ENCODE measurements at regions not wholly inside any gene's neighbourhood (a gene's known extent, or its start where the extent isn't known, plus 50 kb on each side); places are given as distances from the start of the nearest gene placed in this dataset.

DNA sequence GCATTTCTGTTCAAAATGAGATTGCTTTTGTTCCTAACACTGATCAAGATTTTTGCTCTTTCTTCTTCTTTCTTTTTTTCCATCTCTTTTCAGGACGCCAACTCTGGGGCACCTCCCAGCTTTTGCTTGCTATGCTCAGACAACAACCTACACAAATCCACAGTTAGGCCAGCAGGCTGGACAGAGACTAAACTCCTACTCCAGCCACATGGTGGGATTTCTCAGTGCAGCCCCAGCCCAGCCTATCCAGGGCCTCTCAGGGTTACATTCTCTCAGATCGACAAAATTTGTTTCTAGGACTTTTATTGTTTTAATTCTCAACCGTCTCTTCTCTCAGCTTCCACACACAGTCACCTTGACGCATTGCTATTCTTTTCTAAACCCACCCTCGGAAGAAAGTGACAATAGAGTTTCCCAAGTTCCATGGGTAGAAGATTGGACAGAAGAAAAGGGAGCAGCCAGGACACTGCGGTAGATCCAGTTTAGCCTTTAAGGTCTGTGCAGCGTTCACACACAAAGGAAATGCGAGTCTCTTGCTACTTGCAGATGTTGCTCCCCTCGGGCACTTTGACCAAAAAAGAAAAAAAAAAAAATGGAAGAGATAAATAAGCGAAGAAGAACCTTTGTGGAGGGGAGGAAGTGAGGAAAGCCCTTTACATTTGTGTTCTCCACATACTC lies 588.6 kb upstream of the GRAMD2B start:
- no peak for DNase-seq

DNA sequence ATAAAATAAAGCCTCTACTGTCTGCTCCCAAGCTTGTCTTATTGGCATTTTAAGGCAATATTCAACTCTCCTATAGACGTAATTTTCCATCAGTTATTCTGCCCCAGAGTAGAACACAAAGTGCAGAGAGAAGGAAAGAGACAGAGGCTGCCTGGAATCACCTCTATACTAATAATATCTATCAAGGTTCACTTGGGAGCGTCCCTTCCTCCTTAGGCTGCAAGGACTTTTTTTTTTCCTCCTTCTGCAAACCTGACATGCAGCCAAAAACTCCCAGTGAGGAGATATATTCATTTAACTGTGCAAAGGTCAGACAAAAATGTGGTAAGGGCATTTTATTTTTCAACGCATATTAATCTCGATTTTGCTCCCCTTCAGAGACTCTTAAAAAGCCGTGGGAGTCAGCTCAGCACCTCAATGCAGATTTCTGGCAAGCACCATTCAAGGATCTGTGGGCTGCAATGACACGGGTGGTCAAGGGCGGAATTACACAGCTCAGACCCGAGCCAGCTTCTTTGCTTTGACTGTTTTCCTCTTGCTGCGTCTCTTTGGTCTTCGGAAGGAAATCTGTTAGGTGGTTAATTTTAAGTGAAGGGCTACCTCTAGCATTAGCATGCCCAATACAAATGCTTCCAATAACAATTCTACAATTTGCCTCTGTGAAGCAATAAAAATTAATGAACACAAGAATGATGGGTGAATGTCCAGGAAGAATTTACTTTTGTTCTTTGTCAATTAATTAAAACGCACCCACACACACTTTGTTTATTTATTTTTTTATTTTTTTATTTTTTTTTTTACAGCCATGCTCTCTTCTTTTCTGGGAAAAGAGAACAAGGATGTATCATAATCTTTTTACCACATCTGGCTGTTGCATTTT lies 587.7 kb upstream of the GRAMD2B start:
- no peak for DNase-seq

DNA sequence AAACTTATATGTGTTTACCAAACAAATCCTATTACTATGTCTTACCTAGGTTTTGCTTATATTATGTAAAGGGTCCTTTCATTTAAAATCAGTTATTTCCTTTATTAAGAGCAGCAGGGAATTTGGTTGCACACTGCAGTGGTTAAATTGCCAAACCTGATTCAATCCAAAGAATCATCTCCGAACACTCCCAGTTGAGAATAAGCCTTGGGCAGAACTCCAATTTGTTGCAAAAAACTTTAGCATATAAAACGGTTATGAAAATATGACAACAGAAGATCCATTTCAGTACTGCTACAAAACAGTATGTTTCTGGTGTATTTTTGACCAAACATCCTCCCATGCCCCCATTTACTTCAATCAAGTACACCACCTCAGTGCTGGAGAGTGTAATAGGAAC lies 587.0 kb upstream of the GRAMD2B start:
- DNase-seq = no peak

DNA sequence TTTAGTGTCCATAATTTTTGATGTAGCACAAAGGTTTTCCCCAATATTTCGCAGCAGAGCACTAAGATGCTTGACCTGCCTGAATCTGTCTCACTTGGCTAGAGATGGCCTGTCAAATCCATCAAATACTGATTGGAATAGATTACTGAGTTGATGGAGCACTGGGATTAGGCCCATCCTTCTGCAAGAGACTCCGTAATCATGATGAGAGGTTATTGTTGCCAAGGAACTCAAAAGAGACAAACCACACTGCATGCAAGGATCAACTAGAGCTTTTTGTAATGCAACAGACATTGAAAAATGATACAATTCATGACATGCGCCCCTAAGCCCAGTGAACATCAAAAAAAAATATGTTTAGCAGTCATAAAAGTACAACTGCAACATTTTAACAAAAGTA lies 585.3 kb upstream of the GRAMD2B start:
- DNase-seq = no peak

DNA sequence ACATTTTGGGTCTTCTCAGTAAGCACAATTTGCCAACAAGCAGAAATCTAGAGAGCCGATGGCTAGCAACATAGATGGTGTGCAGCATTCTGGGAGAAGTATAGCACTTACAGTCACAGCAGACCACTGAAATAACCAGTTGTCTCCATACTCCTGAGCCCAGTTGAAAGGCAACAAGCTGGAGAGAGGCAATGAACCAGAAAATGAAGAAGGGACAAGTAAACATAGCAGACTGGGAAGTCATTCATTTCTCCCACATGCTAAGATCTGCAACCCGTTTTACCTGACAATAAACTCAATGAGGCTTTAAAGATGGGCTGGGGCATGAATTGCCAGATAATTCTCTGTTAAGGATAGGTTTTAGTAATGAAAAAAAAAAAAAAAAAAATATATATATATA lies 575.6 kb upstream of the GRAMD2B start:
- no peak for DNase-seq

DNA sequence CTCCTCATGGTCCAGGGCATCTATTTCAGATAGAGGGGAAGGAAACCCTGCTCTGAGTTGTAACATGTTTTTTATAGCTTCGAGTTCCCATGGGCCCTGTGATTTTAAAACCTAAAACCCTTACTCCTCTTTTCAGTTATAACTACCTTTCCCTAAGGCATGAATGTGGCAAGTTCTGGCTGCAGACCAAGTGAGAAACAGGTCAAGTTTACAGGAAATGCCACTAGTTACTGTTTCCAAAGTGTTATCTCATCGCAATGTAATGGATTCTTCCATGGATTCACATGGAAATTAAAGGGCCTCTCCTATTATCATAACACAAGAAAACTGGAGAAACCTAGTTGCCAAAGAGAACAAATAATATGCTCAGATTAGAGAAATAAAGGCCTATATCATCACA lies 574.5 kb upstream of the GRAMD2B start:
- no peak for DNase-seq

DNA sequence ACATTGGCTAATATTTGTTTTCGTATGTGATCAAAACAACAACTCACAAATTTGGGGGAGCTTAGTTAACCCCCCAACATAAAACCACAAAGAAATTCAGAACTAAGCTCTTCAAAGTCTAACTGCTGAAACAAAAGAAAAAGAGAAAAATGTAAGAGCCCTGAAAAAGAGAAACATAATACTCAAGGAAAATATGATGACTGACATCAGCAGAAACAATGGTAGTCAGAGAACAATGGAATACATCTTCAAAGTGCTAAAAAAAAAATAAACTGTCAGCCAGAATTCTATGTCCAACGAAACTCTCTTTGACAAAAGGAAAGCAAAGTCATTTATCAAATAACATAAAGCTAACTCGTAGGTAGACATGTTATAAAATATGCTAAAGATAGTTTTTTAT lies 566.3 kb upstream of the GRAMD2B start:
- DNase-seq = no peak

DNA sequence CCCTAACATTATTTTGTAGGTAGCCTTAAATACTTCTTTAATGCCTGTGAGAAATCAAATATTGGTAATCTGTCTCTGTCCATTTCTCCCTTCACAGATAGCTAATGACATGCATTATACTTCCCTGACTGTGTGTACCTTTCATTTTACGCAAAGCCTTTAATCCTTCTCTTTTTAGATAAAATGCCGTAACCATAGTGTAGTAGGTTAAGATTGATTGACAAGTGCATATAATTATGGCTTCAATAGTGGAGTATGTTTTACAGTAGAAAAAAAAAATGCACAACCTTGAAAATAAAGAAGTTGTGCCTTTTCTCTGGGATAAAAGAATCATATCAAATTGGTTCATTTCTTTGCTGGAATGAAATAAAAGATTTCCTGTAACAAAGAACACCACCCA lies 559.6 kb upstream of the GRAMD2B start:
- no peak for DNase-seq

DNA sequence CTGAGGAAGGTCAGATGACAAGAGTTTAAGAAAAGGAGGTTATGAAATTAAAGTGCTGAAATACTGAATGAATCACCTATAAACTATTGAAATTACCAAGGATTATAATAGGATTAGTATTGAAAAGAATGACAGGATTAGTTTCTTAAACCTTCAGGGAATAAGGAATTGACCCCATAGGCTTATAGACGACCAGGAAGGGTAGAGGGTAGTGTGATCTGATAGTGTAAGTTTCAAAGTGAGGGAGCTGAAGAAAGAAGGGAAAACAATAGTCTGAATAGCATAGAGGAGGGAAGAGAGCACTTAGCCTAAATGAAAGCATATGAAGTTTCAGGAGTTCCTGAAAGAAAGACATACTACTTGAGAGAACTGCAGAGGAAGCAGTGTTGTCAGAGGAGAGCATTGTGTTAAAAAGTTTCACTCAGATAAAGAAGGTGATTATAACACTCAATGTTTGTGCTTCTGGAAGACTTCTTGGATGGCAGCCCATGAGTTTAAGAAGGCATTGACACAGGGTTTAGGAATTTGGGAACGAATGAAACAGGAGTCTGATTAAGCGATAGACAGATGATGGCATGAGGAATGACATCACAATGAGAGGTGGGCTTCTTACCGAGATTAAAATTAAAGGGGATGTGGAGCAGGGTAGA lies 557.9 kb upstream of the GRAMD2B start:
- no peak for DNase-seq

DNA sequence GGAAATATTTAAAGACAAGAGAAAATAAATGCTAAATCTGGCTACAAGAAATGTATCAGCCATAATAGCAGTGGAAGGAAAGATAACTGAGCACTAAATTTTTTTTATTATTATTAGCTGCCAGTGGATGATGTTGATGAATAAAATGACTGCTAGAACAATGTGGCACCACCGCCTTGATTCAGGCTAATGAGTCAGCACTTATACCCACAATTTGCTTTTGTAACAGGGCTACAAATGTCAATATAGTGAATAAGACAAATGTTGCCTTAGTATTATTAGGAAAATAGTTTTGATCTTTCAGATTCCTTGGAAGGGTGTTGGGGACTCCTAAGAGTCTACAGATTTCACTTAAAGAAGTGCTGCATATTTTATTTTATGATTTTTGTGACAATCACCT lies 555.2 kb upstream of the GRAMD2B start:
- DNase-seq = no peak

DNA sequence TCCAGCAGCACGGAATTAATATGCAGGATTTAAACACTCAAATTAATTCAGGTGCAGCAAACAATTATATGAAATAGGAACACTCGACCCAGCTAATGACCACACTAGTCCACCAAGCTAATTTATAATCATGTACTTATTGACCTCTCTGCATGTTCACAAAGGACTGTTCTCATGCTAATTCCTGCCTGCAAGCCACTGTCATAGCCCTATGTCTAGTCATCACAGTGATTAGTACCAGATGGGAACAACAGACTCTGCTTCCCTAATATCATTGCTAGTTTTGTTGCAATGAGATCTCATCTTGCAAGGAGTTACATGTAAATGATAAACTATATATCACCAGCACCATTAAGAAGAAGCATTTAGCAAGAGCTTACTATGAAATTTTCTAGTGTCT lies 553.0 kb upstream of the GRAMD2B start:
- no peak for DNase-seq

DNA sequence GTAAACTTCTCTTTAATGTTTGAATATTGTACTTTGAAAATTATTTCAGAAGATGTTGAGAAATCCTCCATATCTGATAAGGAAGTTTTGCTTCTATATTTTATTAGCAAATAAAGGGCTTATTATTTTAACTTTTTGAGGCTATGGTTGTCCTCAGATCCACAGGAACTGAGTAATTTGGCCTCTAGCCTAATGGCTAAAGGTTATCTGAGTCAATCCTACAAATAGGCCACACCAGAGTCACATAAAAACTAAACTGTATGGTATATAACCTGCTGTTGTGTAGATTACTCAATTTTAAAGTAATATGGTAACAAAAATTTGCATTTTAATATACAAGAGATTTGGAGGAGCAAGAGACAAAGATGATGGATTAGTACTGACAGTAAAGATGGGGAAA lies 549.2 kb upstream of the GRAMD2B start:
- no peak for DNase-seq

DNA sequence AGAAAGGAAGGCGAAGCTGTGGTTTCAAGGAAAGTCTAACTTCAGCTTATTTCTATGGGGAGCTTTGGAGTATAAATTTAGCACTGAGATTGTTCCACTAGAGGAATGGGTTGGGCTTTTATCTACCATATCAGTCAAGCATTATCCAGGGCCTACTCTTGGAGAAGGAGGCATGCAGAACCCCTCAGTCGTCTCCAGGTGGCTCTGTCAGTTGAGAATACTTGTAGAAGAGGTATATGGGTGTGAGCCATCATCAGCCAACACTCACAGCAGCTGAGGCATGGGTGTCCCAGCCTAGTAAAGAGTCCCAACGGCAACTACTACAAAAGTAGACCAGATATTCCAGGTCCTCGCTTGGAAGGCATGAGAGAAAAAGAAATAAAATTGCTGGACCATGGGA lies 548.5 kb upstream of the GRAMD2B start:
- DNase-seq = no peak

DNA sequence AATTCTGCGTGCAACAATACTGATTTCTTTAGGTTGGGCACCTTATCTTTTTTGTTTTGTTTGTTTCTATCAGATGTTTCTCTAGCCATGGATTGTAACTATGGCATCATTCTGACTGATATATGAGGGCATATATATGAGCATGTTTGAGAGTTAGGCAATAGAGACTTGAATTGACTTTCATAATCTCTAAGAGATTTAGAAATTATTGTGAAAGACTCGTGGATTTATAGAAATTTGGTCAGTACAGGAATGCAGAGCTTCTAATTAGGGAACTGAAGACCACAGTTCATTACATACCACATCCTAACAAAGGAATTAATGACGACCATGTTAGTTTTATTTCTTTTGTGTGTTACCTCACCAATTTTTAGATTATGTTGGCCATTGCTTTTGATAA lies 546.0 kb upstream of the GRAMD2B start:
- DNase-seq = no peak

DNA sequence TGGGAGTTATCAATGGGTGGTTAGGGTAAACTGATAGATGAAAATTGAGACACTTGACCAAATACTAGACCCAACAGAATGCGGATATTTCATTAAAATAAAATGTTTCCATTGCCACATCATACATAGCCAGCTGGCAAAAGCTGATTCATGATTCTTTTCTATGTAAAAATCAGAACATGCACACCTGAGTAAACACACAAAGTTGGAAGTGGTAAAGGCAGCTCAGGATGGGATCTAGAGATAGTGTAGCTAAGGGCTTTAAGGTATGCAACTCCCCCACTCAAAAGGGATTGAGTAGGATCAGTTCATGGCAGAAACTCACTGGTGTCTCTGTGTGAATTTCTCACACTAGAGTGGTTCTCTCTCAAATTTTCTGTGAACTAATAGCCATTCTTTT lies 541.1 kb upstream of the GRAMD2B start:
- DNase-seq = no peak

DNA sequence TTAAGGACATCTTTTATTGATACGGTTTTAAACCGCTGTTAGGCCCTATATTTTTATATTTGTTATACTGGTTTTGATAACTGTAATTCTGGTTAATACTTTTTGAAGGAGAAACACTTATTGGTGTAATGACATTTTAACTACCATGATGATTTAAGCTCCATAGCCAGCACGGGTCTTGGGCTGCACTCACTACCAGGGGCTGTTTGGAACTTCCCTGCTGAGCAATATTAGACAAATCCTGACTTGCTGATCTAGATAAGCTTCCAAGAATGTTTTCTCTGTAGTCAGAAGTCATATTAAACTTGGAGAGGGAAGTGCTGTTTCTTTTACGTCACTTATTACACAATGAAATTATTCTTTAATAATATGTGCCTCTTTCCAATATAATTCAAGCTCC lies 540.0 kb upstream of the GRAMD2B start:
- no peak for DNase-seq

DNA sequence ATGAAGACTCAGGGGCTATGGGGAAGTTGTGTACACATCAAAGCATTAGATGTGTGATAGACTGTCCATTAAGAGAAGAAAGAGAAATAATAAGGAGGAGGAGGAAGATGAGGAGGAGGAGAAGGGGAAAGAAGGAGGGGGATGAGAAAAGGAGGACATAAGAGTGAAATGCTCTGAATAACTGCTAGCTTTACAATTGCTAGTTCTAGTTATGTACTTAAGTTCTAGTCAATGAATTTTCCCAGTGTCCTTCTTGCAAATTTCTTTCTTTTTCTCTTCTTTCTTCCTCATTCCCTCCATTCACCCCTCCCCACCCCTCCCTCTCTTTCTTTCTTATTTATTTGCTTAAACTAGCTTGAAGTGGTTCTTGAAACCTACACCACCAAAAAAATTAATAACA lies 534.9 kb upstream of the GRAMD2B start:
- no peak for DNase-seq

DNA sequence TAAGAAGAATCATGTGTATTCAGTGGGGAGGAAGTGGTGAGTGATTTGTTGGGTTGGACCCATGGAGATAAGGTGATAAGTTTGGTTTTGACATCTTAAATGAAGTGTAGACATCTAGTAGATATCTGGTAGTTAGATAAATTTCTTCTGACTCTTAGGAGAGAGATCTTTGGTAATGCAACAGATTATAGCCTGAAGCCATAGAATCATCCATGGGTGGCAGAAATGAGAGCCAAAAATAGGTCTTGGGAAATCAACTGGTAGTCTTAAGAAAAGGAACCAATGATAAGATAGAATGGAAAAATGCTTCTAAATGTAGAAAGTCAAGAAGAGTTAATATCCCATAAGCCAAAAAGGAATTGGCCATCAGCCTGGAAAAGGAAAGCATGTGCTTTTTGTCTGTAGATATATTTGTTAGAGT lies 532.7 kb upstream of the GRAMD2B start:
- DNase-seq = no peak

DNA sequence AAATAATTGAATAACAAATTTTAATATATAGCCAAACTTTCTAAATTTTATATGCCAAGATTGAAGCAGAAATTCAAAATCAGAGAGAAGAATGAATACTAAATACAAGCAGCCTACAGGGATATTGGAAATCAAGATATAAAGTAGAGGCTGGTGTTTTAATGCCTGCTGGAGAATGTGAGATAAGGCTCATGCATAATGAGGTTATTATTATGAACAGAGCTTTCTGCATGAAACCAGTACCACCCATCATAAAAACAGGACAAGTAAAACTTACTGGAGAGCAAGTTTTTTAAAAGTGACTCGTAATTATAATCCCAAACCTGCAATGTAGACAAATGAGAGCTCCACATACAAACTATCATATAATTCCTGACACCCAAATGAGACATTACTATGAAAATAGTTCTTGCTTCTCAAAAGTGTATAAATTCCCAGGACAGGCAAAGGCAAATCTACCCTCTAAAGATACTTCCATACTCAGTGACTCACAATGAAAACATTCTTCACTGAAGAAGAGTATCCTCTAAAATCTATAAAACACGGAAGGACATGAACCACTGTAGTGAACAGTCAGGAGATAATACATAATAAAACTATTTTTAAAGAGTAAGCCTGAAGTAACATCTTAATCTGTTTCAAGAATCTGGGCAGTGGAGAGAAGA lies 532.0 kb upstream of the GRAMD2B start:
- DNase-seq = no peak

DNA sequence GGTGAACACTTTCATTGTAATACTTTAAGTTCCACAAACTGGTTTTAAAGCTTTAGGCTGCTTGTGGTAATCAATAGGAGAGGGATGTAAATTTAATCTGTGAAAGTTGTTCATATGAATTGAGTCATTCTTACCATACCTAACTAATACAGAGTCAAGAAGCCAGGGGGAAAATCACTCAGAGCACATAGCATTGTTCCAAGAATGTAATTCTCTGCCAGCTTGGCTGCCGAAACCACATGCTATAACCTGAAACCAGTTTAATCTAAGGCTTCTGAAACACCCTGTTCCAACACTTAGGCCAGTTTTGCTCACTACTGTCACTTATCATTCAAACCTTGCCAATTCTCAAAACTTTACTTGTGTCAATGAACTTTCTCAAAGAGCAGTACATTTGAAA lies 528.8 kb upstream of the GRAMD2B start:
- no peak for DNase-seq

DNA sequence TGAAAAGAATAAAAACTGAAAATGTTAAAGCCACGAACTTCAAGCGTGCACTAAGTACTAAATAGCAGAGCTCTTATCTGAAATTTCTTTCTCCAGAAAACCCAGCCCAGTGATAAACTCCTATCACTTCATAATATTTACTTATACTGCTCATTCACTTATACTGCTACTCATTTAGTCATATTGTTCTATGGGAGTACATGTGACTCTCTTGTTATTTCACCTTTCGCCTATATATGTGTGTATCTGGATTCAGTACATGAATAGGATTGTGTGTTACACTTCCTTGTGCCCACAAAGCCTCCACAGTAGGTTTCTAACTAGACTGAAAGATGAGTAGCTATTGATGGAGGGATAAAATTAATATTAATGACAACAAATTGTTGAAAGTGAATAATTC lies 526.8 kb upstream of the GRAMD2B start:
- no peak for DNase-seq

DNA sequence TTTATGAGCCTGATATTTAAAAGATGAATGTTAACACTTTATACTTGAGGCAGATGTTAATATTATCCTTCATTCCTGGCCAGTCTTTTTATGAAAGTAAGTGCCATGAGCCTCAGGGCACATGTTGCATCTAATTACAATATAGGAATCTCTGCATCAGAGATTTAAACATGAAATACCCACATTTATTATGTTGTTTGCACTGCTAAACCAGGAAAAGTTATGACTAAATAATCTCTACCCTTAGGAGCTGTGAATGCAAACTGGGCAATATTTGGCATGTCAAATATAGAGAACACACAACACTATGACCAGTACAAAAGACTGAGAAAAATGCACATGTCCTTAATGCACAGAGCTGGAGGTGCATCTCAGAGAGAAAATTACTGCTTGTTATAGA lies 526.1 kb upstream of the GRAMD2B start:
- no peak for DNase-seq

DNA sequence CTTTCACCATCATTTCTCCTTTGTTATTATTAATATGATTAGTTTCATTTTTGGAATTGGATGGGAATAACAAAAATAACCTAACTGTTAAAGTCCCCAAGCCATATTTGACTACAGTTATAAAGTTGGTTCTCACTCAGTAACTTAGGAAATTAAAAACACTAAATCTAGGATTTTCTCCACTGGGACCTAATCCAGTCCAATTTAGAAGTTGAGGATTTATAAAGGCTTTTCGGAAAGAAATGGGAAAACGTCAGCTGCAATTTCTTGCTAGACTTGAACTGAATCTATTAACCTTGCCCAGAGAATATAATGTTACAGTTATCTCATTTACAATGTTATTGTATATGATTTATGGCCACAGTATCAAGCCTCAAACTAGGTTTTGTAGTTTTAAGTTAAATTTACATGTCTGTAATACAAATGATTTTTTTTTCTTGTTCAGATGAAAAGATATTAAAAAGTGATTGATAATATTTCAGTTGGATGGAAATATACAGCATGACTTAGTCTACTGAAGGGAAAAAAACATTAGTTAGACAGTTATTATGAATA lies 524.3 kb upstream of the GRAMD2B start:
- DNase-seq = no peak
